HCT116 (cell line): ENCODE measurements at regions not wholly inside any gene's neighbourhood (a gene's known extent, or its start where the extent isn't known, plus 50 kb on each side); places are given as distances from the start of the nearest gene placed in this dataset.

ENCODE experiments used
- ATAC-seq: fragments of 200-7000 bp; cut with Tn5 transposase; 2 replicates; pipeline ENCODE4 v1.9.1; 2020; ENCODE audit warnings: mild to moderate bottlenecking, moderate library complexity
- BruUV-seq: library from RNA; stranded (reverse); fragments of 400-500 nt; replicated peaks from 2 replicates; lab custom pipeline; 2021; lab: Mats Ljungman, UMichigan
- CTCF ChIA-PET: fragments of 300-600 bp; sonication (Branson Sonifier 250); formaldehyde crosslinking; loops from one replicate; lab custom pipeline; 2021; ENCODE audit warnings: antibody characterized with exemption; lab: Charles Lee
- POLR2A ChIA-PET: fragments of 300-600, 350-600 bp; sonication (Branson Sonifier 250); formaldehyde crosslinking; loops from one replicate; lab custom pipeline; 2021; ENCODE audit warnings: antibody characterized with exemption; lab: Charles Lee
- RAD21 ChIA-PET, 2 experiments: fragments of 300-600 bp; sonication (Branson Sonifier 250); formaldehyde crosslinking; loops; one replicate each; lab custom pipeline; 2023; ENCODE audit warnings: low total read pairs in 2 of 2; ENCODE audit not compliant: uncharacterized antibody in 2 of 2, unreplicated experiment in 2 of 2, low non-redundant PET in 1 of 2; lab: Charles Lee
- DNase-seq: peaks from one replicate; pipeline ENCODE4 v3.0.0-alpha.2; 2010; ENCODE audit warnings: low read depth, low spot score
- H2AFZ ChIP-seq: fragments of 200-600 bp; shearing (Covaris generic), sonication (generic); 2 replicates; pipeline ENCODE4 v1.6.1; 2017; ENCODE audit warnings: low read depth, mixed run types, mixed read lengths, antibody characterized with exemption, low read length; ENCODE audit not compliant: poor library complexity, severe bottlenecking
- H3K27ac ChIP-seq: 2 replicates; pipeline ENCODE4 v1.5.1; 2012; ENCODE audit warnings: low read depth, low read length
- H3K27me3 ChIP-seq: fragments of 200-600 bp; sonication (generic); 2 replicates; pipeline ENCODE4 v1.6.1; 2016; ENCODE audit warnings: mixed run types, low read length, mixed read lengths; ENCODE audit not compliant: insufficient read depth
- H3K36me3 ChIP-seq, 2 experiments: fragments of 200-500 bp in 1 of 2; fragments of 200-600 bp in 1 of 2; sonication (Bioruptor generic) in 1 of 2; sonication (generic) in 1 of 2; 2 replicates each; pipeline versions ENCODE4 v1.5.1 to v1.6.1; 2014 to 2016; ENCODE audit warnings: low read length in 2 of 2, inconsistent platforms in 1 of 2, mixed read lengths in 1 of 2, mixed run types in 1 of 2; ENCODE audit not compliant: insufficient read depth in 2 of 2, control insufficient read depth in 1 of 2
- H3K4me1 ChIP-seq, 2 experiments: fragments of 200-600 bp in 1 of 2; sonication (generic) in 1 of 2; 2 replicates each; pipeline versions ENCODE4 v1.5.1 to v1.6.1; 2012 to 2017; ENCODE audit warnings: low read length in 2 of 2, inconsistent platforms in 1 of 2, mild to moderate bottlenecking in 1 of 2, mixed read lengths in 1 of 2, mixed run types in 1 of 2, moderate library complexity in 1 of 2; ENCODE audit not compliant: insufficient read depth in 2 of 2, control insufficient read depth in 1 of 2
- H3K4me2 ChIP-seq: fragments of 200-600 bp; sonication (generic); 2 replicates; pipeline ENCODE4 v1.6.1; 2017; ENCODE audit warnings: mixed run types, low read length, mixed read lengths
- H3K4me3 ChIP-seq, 2 experiments: fragments of 200-600 bp in 1 of 2; sonication (generic) in 1 of 2; replicated peaks in 1 of 2; 2 replicates each; pipeline ENCODE4 v1.5.1; 2011 to 2016; ENCODE audit warnings: low read length in 2 of 2, control low read depth in 1 of 2, low read depth in 1 of 2, mild to moderate bottlenecking in 1 of 2, mixed read lengths in 1 of 2, mixed run types in 1 of 2
- H3K79me2 ChIP-seq: fragments of 200-600 bp; sonication (generic); 2 replicates; pipeline ENCODE4 v1.6.1; 2017; ENCODE audit warnings: mild to moderate bottlenecking, mixed run types, low read length, moderate library complexity, mixed read lengths; ENCODE audit not compliant: insufficient read depth
- H3K9ac ChIP-seq: fragments of 200-600 bp; sonication (generic); 2 replicates; pipeline ENCODE4 v1.6.1; 2016; ENCODE audit warnings: low read length, mixed read lengths
- H3K9me2 ChIP-seq: fragments of 200-600 bp; sonication (generic), shearing (Covaris generic); 2 replicates; pipeline ENCODE4 v1.6.1; 2017; ENCODE audit warnings: mixed run types, mild to moderate bottlenecking, moderate library complexity; ENCODE audit not compliant: insufficient read depth
- H3K9me3 ChIP-seq, 2 experiments: fragments of 200-500 bp in 1 of 2; fragments of 200-600 bp in 1 of 2; sonication (Bioruptor generic) in 1 of 2; sonication (generic) in 1 of 2; 2 replicates each; pipeline ENCODE4 v1.6.1; 2014 to 2017; ENCODE audit warnings: low read length in 2 of 2, mixed read lengths in 2 of 2, inconsistent platforms in 1 of 2, low read depth in 1 of 2, mild to moderate bottlenecking in 1 of 2, mixed run types in 1 of 2, moderate library complexity in 1 of 2; ENCODE audit not compliant: control insufficient read depth in 1 of 2, insufficient read depth in 1 of 2
- H4K20me1 ChIP-seq: fragments of 200-600 bp; sonication (generic), shearing (Covaris generic); 2 replicates; pipeline ENCODE4 v1.6.1; 2017; ENCODE audit warnings: mixed run types, mild to moderate bottlenecking, moderate library complexity; ENCODE audit not compliant: insufficient read depth
- CBX3 ChIP-seq: IDR thresholded peaks from 2 replicates; pipeline ENCODE4 v1.6.1; 2012; ENCODE audit warnings: low read depth
- CEBPB ChIP-seq: IDR thresholded peaks from 2 replicates; pipeline ENCODE4 v1.6.1; 2012; ENCODE audit warnings: low read depth
- EGR1 ChIP-seq: IDR thresholded peaks from 2 replicates; pipeline ENCODE4 v1.6.1; 2012; ENCODE audit warnings: low read depth
- ELF1 ChIP-seq: IDR thresholded peaks from 2 replicates; pipeline ENCODE4 v1.6.1; 2012; ENCODE audit warnings: low read depth, borderline replicate concordance
- EZH2 ChIP-seq: fragments of 200-600 bp; sonication (generic); IDR thresholded peaks from 2 replicates; pipeline ENCODE4 v1.6.1; 2017; ENCODE audit warnings: antibody characterized with exemption, mixed run types
- FOSL1 ChIP-seq: IDR thresholded peaks from 2 replicates; pipeline ENCODE4 v1.6.1; 2012; ENCODE audit warnings: low read depth
- JUND ChIP-seq: IDR thresholded peaks from 2 replicates; pipeline ENCODE4 v1.6.1; 2012
- MAX ChIP-seq: IDR thresholded peaks from 2 replicates; pipeline ENCODE4 v1.6.1; 2012
- RAD21 ChIP-seq: IDR thresholded peaks from 2 replicates; pipeline ENCODE4 v1.6.1; 2012; ENCODE audit warnings: low read depth, mild to moderate bottlenecking
- SIN3A ChIP-seq: IDR thresholded peaks from 2 replicates; pipeline ENCODE4 v1.6.1; 2012; ENCODE audit warnings: low read depth
- SP1 ChIP-seq: IDR thresholded peaks from 2 replicates; pipeline ENCODE4 v1.6.1; 2012; ENCODE audit warnings: low read depth
- TCF7L2 ChIP-seq: IDR thresholded peaks from 2 replicates; pipeline ENCODE4 v1.7.0; 2011; ENCODE audit warnings: borderline replicate concordance, inconsistent platforms; ENCODE audit not compliant: insufficient read depth, insufficient read length; ENCODE audit errors: extremely low read depth
- ZFX ChIP-seq: fragments of 450-650 bp; IDR thresholded peaks from 2 replicates; pipeline ENCODE4 v1.6.1; 2017
- intact Hi-C: fragments of 100-400 bp; cut with micrococcal nuclease; formaldehyde crosslinking; loops from 2 replicates; pipeline ENCODE4 v1.10.0; 2022
- TF ChIP-seq, protein P1 (sequence below): IDR thresholded peaks from 2 replicates; pipeline ENCODE4 v1.6.1; 2012

DNA sequence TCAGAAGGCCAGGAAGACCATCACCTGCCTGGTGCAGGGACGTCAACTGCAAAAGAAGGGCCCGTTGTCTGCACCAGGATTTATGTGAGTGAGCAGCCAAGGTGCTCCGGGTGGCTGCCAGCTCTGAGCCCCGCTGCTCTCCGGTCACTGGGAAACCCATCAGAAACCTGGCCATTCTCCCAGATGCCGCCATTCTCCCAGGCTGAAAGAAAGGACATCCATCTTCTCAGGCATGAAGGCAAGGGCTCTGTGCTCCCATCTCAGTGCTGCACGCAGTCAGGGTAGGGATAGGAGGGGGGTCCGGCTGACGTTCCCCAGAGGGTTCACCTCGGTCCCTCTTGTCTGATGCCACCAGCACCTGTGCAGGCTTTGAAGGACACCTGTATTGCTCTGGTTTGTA is 158.4 kb downstream of the ERCC6L2 start:
- CTCF ChIA-PET: no interaction called here

DNA sequence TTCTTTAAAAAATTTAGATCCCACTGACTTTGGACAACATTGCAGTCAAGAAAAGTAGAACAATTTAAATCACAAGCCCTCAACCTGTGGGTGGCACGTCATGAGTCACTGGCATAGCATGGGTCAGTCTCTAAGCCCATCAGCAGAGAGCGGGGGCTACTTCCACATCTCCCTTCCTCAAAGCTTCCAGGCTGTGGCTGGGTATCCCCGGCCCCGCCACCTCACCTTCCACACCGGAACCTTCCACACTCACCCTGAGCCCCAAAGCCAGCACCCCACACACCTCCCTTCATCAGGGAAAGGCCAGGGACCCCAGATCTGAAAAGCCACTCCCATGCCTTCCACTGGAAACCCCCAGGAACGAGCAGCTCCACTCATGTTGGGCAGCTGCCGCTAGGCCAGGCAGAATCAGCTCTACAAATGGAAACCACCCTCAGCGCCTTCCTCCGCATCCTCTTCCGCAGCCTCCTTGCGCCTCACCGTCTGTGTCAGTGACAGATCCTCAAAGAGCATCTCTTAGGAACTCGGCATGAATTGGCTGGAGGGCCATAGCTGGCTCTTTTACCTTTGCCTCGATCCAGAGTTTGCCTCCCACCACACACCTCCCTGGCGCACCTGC is 156.5 kb downstream of the ERCC6L2 start:
- Histone ChIP-seq H3K9me3 (peaks cover 6 to 11% of the 10 kb centered on the region in 2 experiments; a peak in 2 of 4 replicates), H3K36me3 (no peaks in the 10 kb centered on the region), H3K4me1 (no peaks in the 10 kb centered on the region), H3K9me2 (no peaks in the 10 kb centered on the region), H3K4me3 (no peak overlapping the region), H3K79me2 (no peaks in the 10 kb centered on the region), H2AFZ (no peak overlapping the region), H4K20me1 (no peaks in the 10 kb centered on the region), H3K27ac (no peak overlapping the region), H3K9ac (no peak overlapping the region), H3K4me2 (no peak overlapping the region), H3K27me3 (no peaks in the 10 kb centered on the region)
- ATAC-seq (no peak), DNase-seq (no peak)
- ChIA-PET CTCF (no interaction called here), POLR2A (no interaction called here), RAD21 (no interaction called here)
- intact Hi-C loops: no loop called here
- no TSS peak for BruUV-seq
- TF ChIP-seq CBX3 (no peak), ELF1 (no peak), ZFX (no peak), EZH2 (no peak), RAD21 (no peak), TCF7L2 (no peak), SP1 (no peak), FOSL1 (no peak), CEBPB (no peak), MAX (no peak)
- TF ChIP-seq, protein P1, sequence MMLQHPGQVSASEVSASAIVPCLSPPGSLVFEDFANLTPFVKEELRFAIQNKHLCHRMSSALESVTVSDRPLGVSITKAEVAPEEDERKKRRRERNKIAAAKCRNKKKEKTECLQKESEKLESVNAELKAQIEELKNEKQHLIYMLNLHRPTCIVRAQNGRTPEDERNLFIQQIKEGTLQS: no peak

More for the DNA sequence above, 158.4 kb downstream of the ERCC6L2 start:
- Histone ChIP-seq H2AFZ (no peak overlapping the region), H3K27me3 (no peaks in the 10 kb centered on the region), H3K4me3 (no peak overlapping the region), H3K4me2 (no peak overlapping the region), H4K20me1 (no peaks in the 10 kb centered on the region), H3K27ac (no peak overlapping the region), H3K36me3 (no peaks in the 10 kb centered on the region), H3K9ac (no peak overlapping the region), H3K9me2 (no peaks in the 10 kb centered on the region), H3K9me3 (peaks cover 6 to 11% of the 10 kb centered on the region in 2 experiments; a peak in 2 of 4 replicates)
- ATAC-seq (no peak), DNase-seq (no peak)
- intact Hi-C loops: no loop called here
- ChIA-PET RAD21 (no interaction called here), POLR2A (no interaction called here)
- BruUV-seq: no TSS peak
- TF ChIP-seq RAD21: no peak
- no peak for TF ChIP-seq FOSL1
- TF ChIP-seq, protein P1: no peak
- no peak for TF ChIP-seq SIN3A
- TF ChIP-seq SP1: no peak
- no peak for TF ChIP-seq EGR1
- no peak for TF ChIP-seq JUND
- TF ChIP-seq, all 23 proteins: peak for 0
- Histone ChIP-seq H3K79me2 (no peaks in the 10 kb centered on the region), H3K4me1 (no peaks in the 10 kb centered on the region)
